ENCODE measurements at regions not wholly inside any gene's neighbourhood (a gene's known extent, or its start where the extent isn't known, plus 50 kb on each side); places are given as distances from the start of the nearest gene placed in this dataset.

DNA sequence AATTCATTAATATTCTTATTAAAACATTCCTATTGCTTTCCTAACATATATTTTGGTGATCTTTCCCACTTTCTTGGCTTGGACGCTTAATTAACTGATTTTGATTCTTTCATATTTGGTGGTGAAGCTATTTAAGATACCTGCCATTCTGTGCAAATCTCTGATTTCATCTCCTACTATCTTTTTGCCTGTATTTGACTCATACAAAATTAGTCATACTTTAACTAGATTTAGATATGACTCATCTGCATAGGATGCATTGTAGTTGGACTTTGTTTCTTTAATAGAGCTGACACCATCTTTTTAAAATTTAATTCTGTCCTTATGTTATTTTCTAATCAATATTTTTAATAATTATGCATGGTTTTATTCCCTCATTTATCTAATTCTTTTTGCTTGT, 93.8 kb upstream of the PLPPR4 start:
- Histone ChIP-seq H3K23ac (ENCODE audit: insufficient read length, low read depth, low read length) (no peak overlapping the region), H3K79me2 (ENCODE audit: insufficient read depth, low read length) (no peaks in the 10 kb centered on the region), H2BK12ac (ENCODE audit: insufficient read length, low read depth, low read length) (no peak overlapping the region), H3K56ac (ENCODE audit: insufficient read length, low read depth, low read length) (no peak overlapping the region), H4K20me1 (ENCODE audit: control insufficient read depth, insufficient read depth, insufficient read length) (no peaks in the 10 kb centered on the region), H2BK15ac (ENCODE audit: low read depth, low read length) (no peak overlapping the region), H3K14ac (ENCODE audit: insufficient read depth, low read length) (no peak overlapping the region), H3K9me3 (ENCODE audit: control insufficient read depth, low read depth, low read length) (no peaks in the 10 kb centered on the region), H4K5ac (ENCODE audit: insufficient read length, low read depth, low read length) (no peak overlapping the region), H3K27ac (ENCODE audit: insufficient read length, low read depth, low read length) (no peak overlapping the region), H3K79me1 (ENCODE audit: insufficient read depth, low read depth, low read length, poor library complexity, severe bottlenecking) (no peaks in the 10 kb centered on the region), H3K23me2 (ENCODE audit: insufficient read length, low read depth, low read length, poor library complexity, severe bottlenecking) (no peaks in the 10 kb centered on the region), H3K4me1 (ENCODE audit: insufficient read depth, low read length) (no peaks in the 10 kb centered on the region), H2BK5ac (ENCODE audit: insufficient read length, low read length) (no peak overlapping the region), H3K4ac (ENCODE audit: low read depth, low read length) (no peak overlapping the region), H3T11ph (ENCODE audit: low read length) (no peak overlapping the region), H2AFZ (ENCODE audit: low read length) (no peak overlapping the region), H3K27me3 (ENCODE audit: insufficient read depth, low read length) (no peaks in the 10 kb centered on the region), H2BK20ac (ENCODE audit: low read depth, low read length, poor library complexity, severe bottlenecking) (no peak overlapping the region), H4K8ac (replicated peaks; ENCODE audit: insufficient read length, low read depth, low read length) (no peak overlapping the region), H3K9ac (ENCODE audit: extremely low read depth, insufficient read length, low read length) (no peak overlapping the region), H2BK120ac (ENCODE audit: low read depth, low read length, poor library complexity, severe bottlenecking) (no peak overlapping the region), H3K4me2 (ENCODE audit: insufficient read depth, insufficient read length, low read length) (no peak overlapping the region), H3K18ac (ENCODE audit: insufficient read length, low read depth, low read length) (no peak overlapping the region), H4K91ac (ENCODE audit: insufficient read length, low read depth, low read length) (no peak overlapping the region), H2AK5ac (ENCODE audit: insufficient read length, low read length) (no peak overlapping the region)
- Mint-ChIP-seq H3K27ac (no peak overlapping the region), H3K4me3 (no peak overlapping the region), H3K27me3 (ENCODE audit: low read depth) (no peaks in the 10 kb centered on the region), H3K36me3 (ENCODE audit: insufficient read depth in 1 of 3, low read depth in 3 of 3) (no peaks in the 10 kb centered on the region; a peak in 1 of 7 replicates), H3K4me1 (no peaks in the 10 kb centered on the region), H3K9me3 (no peaks in the 10 kb centered on the region)
- DNase-seq, result no peak
- WGBS (ENCODE audit: extremely low coverage, insufficient read length, low lambda C conversion rate), result no CpG with 5 or more reads among the region's 1 CpG
- TF ChIP-seq, protein P1, sequence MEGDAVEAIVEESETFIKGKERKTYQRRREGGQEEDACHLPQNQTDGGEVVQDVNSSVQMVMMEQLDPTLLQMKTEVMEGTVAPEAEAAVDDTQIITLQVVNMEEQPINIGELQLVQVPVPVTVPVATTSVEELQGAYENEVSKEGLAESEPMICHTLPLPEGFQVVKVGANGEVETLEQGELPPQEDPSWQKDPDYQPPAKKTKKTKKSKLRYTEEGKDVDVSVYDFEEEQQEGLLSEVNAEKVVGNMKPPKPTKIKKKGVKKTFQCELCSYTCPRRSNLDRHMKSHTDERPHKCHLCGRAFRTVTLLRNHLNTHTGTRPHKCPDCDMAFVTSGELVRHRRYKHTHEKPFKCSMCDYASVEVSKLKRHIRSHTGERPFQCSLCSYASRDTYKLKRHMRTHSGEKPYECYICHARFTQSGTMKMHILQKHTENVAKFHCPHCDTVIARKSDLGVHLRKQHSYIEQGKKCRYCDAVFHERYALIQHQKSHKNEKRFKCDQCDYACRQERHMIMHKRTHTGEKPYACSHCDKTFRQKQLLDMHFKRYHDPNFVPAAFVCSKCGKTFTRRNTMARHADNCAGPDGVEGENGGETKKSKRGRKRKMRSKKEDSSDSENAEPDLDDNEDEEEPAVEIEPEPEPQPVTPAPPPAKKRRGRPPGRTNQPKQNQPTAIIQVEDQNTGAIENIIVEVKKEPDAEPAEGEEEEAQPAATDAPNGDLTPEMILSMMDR (conservative IDR thresholded peaks at IDR 0.05), result no peak

All from H9 (cell line).